ENCODE measurements at regions not wholly inside any gene's neighbourhood (a gene's known extent, or its start where the extent isn't known, plus 50 kb on each side); places are given as distances from the start of the nearest gene placed in this dataset.

GRCh38 chr4:179941911-179942310 lies 2301.3 kb upstream of the TENM3 start:
- DNase-seq: no peak

DNA sequence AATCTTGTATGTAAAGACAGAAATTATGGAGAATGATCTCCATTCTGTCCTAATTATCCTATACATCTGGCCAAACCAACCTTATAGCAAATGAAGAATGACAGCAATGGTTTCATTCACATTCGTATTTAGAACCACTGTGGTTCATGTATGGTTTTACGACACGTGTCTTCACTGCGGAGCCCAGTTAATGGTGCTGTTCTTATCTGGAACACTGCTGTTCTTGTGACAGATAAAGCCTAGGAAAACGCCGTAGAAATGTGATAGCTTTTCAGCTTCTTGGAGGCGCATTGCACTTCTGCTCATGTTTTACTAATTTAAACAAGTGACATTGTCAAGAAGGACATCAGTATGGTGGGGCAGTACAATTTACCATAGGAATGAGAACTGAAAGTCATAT lies 2266.4 kb upstream of the TENM3 start:
- no peak for DNase-seq

GRCh38 chr4:179977378-179977777 lies 2265.8 kb upstream of the TENM3 start:
- no peak for DNase-seq

DNA sequence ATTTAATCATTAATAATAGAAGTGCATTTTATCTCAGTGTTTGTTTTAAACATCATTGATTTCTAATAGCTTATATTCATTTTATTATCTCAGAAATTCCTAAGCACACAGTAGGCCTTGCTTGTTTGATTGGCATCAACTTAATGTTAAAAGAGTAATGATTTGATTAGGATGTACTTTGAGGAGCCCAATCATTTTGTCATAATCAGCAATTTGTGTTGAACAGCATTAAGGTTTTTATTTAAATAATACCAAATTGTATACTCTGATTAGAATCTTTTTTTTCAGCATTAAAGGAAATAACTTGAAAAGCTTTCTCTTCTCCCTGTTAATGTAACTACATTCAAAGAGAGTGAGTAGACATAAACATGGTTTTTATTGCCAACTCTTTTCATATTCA lies 2262.0 kb upstream of the TENM3 start:
- DNase-seq: no peak

DNA sequence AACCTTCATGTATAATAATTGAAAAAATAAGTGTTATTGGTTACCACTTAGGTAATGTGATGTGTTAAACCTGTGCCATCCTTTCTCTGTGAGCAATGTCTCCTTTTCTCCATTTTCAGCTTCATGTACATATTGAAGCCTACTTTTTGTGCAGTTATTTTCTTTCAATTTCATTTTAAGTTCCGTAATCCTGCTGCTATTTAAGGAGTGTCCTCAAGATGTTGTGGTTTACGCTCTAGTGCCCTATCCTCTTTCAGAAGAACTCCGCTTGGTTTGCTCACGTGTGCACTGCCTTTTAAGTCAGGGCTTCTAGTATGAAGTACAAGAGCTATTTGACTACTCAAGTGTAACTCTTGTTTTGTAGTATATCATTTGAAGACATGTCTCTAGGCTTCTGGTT lies 2253.2 kb upstream of the TENM3 start:
- no peak for DNase-seq

- no peak for DNase-seq
Observed at GRCh38 chr4:180009316-180009715, 2233.9 kb upstream of the TENM3 start.

GRCh38 chr4:180028682-180029081 lies 2214.5 kb upstream of the TENM3 start:
- DNase-seq: no peak

GRCh38 chr4:180031330-180031729 lies 2211.9 kb upstream of the TENM3 start:
- no peak for DNase-seq

- DNase-seq: no peak
Observed at GRCh38 chr4:180041576-180041975, 2201.6 kb upstream of the TENM3 start.

DNA sequence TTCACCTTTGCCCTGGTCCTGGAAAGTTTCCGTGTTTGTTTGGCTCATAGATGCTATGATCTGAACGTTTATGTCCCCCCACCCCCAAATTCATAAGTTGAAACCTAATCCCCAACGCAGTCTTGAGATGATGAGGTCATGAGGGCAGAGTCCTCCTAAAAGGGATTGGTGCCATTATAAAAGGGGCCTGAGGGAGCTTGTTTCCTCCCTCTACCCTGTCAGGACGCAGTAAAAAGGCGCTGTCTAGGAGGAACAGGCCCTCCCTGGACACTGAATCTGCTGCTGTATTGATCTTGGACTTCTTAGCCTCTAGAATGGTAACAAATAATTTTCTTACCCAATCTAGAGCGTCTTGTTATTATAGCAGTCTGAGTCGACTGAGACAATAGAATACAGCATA lies 2190.6 kb upstream of the TENM3 start:
- no peak for DNase-seq

- DNase-seq: no peak
Observed at GRCh38 chr4:180054291-180054690, 2188.9 kb upstream of the TENM3 start.

GRCh38 chr4:180057299-180057721 lies 2185.9 kb upstream of the TENM3 start:
- DNase-seq: no peak

DNA sequence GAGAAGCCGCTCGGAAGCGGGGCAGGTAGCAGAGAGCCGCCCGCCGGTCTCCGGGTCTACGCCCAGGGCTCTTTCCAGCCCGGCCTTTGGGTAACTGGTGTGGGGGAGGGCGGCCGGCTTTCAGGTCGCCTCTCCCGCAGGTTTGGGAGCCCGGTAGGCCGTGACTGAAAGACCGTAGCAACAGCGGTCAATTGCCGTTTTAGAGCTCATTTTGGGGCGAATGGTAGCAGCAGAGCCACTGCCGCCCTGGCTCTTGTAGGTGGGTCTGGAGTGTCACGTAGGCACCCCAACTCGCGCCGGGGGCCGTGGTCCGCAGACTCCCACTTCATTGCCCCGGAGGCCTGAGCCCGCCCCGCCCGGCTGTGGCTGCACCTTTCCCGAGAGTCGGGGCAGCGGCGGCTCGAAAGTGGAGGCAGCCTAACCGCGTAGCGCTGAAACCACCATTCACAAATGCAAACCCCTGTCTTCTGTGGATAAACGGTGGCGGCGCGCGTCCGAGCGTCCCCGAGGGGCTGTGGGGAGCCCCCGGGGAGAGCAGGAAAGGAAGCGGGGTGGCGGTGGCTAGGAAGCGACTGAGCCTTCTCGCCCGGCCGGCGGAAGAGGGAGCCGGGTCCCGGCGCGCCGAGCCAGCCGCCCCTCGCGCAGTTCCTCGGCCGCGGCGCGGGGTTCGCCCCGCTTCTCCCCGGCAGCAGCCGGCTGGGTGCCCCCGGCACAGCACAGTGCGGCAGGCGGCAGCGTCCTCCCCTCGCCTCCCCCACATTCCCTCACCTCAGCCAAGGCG lies 2185.1 kb upstream of the TENM3 start:
- no peak for DNase-seq

- DNase-seq: peak; percentile 31
Observed at GRCh38 chr4:180058691-180059215, 2184.4 kb upstream of the TENM3 start.

GRCh38 chr4:180059216-180059881 lies 2183.9 kb upstream of the TENM3 start:
- DNase-seq: no peak

DNA sequence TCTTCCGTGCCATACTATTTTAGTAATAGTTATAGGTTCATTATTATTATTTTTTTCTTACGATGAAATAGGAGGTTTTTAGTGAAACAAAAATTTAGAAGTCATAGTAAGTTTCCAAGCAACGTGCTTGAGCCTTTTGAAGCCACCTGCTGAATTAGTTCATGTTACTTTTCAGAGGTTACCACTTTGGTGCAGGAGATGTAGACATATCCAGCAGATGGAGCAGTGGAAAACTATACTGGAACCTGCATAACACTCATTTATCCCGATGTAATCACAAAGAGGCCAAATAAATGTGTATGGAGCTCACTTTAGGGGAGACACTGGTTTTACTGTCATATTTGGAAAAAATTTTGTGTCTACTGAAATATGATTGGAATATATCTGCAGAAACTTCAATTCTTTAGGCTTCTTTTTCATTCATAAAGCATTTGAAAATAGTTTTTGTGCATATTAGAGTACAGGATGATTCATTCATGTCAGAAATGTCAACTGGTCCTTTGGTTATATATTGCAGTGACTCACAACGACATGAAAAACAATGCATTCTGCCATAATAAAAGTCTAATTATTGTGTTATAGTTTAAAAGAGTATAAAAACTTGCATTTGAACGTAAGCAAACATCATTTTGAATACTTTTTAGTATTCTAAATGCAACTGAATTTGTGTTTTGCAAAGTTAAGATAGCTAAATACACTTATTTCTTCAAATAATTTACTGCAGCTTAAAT lies 2182.9 kb upstream of the TENM3 start:
- peak; percentile 35 for DNase-seq

DNA sequence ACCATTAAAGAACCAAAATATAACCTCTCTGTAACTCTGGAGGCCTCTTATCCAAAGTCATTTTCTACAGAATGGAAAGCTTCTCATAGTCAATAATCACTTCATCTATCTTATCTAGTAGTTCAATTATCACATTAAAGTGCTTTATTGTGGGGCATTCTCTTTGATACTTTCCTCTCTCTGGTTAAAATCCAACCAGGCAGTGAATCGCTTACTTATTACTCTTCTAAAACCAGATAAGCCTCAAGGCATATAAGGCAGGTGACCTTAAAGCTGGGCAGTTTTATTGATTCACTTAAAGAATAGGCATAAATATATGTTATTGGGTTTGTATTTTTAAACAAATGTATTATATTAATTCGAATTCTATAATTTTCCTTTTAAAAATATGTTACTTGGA lies 2162.1 kb upstream of the TENM3 start:
- no peak for DNase-seq

DNA sequence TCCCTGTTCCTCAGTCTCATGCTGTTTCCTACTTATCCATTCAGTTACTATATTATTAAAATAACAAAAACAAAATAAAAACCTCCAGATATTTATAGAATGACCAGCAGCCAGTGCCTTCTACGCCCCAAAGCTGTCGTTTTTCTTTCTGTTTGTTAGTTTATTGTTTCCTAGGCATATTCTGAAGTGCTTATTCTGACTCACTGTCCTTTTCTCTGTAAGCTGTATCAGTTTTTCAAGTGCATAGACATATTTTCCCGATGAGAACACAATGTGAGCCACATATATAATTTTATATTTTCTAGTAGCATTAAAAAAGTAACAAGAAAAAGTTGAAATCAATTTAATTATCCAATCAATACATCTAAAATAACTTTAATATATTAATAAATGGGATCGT lies 2158.6 kb upstream of the TENM3 start:
- no peak for DNase-seq

DNA sequence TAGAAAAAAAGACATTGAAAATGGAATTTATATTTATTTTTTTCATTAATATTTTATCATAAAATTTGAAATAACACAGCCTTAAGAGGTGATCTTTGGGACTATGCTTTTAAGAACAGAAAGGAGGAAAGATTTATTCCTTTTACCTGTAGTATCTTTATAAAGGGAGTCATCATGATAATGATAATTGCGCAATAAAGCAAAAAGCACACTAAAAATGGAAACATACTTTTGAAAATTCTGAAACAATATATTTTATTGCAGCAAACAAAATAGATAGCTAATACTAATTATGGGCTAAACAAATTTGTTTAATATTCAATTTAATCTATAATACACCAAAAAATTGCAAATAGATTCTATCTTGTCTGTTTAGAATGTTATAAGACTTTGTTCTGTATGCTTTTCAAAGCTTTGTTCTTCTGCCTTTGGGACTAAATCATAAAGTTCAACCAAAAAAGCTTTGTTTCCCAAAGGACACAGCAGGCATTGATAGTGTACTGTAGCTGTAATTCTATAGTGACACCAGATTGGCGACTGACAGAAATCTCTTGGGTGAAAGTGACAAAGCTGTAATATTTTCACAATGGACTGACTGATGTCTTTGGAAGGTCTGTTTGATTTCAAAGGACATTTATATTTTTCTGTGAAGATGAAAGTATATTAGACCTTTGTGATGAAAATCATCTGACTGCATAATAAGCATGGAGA lies 2156.6 kb upstream of the TENM3 start:
- DNase-seq: no peak

DNA sequence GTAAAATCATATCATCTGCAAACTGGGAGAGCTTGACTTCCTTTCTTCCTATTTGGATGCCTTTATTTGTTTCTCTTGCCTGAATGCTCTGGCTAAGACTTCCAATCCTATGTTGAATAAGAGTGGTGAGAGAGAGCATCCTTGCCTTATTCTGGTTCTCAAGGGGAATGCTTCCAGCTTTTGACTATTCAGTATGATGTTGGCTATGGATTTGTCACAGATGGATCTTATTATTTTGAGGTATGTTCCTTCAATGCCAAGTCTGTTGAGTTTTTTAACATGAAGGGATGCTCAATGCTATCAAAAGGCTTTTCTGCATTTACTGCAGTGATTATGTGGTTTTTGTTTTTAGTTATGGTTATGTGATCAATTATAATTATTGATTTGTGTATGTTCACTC lies 2144.6 kb upstream of the TENM3 start:
- DNase-seq: no peak

DNA sequence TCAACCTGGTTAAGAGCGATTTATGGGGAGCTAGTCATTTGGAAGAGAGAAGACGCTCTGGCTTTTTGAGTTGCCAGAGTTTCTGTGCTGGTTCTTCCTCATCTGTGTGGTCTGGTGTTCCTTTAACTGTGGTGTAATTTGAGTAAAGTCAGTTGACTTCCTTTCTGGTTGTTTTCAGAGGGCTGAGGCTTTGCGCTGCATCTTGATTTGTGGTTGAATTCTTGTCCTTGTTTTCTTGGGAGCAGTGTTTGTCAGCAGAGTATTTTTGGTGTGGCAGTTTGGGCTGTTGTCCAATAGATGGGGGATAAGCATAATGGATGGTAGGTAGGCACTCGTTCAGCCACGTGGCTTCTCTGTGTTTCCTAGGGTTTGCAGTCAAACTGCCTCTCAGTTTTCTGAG lies 2143.2 kb upstream of the TENM3 start:
- no peak for DNase-seq

DNA sequence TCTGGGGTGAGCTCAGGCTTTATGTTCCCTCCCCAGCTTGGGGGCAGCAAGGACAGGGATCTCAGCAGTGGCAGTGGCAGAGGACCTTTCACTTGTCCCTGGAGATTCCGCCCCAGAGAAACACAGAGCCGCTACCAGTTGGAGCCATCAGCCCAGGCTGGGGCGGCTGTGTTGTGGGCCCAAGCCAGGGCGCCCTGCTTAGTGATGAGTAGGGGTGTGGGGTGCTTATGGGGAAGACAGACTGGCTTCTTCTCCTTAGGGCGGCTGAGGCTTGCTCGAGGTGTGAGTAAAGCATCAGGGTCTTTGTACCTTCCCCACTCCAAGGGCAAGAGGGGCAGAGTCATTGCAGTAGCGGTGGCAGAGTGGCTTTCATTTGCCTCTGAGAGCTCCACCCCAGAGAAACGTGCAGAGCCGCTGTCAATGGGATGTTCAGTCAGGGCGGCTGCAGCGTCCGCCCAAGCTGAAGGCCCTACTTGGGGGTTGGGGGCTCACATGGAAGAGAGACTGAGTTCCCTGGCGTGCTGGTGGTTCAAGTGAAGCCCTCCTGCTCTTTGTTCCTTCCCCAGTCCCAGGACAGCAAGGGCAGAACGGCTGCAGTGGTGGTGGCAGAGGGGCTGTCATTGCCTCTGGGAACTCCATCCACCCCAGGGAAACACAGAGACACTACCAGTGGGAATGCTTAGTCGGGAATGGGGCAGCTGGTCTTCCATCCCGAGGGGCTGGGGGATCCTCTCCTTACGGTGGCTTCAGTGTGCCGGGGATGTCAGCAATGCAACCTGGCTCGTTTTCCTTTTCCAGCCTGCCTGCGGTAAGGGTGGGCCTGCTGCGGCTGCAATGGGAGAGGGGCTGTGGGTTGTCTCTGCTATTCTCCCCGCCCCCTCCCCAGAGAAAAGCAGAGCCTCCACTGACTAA lies 2142.5 kb upstream of the TENM3 start:
- no peak for DNase-seq
